HEK293 (cell line): ENCODE measurements at regions not wholly inside any gene's neighbourhood (a gene's known extent, or its start where the extent isn't known, plus 50 kb on each side); places are given as distances from the start of the nearest gene placed in this dataset.

ENCODE experiments used
- CTCF ChIA-PET: fragments of 350-600 bp; formaldehyde crosslinking; extraction: SDS; loops from one replicate; lab custom pipeline; 2021; ENCODE audit warnings: antibody characterized with exemption; lab: Yijun Ruan, JAX
- POLR2A ChIA-PET: fragments of 300-600 bp; formaldehyde crosslinking; extraction: SDS; loops from one replicate; lab custom pipeline; 2020; ENCODE audit warnings: antibody characterized with exemption, inconsistent platforms; lab: Yijun Ruan, JAX
- H3K27ac ChIP-seq: fragments of 200-500 bp; sonication (Bioruptor generic); 2 replicates; pipeline ENCODE4 v1.5.1; 2014; ENCODE audit warnings: low read depth, low read length, control low read depth, inconsistent platforms; ENCODE audit errors: extremely low read depth
- H3K36me3 ChIP-seq, 2 experiments: fragments of 200-500 bp in 1 of 2; sonication (Bioruptor generic) in 1 of 2; 1 replicate in 1 of 2; 2 replicates in 1 of 2; pipeline ENCODE4 v1.5.1; 2014 to 2017; ENCODE audit warnings: inconsistent platforms in 2 of 2, low read length in 2 of 2; ENCODE audit not compliant: control insufficient read depth in 2 of 2, insufficient read depth in 1 of 2
- H3K4me1 ChIP-seq: fragments of 200-500 bp; sonication (Bioruptor generic); 2 replicates; pipeline ENCODE4 v1.5.1; 2014; ENCODE audit warnings: mild to moderate bottlenecking, low read length, inconsistent platforms; ENCODE audit not compliant: control insufficient read depth, insufficient read depth
- H3K4me3 ChIP-seq: 2 replicates; pipeline ENCODE4 v1.5.1; 2011; ENCODE audit warnings: low read depth, mild to moderate bottlenecking, control low read depth, low read length, moderate library complexity
- H3K9me3 ChIP-seq: fragments of 200-500 bp; sonication (Bioruptor generic); 2 replicates; pipeline ENCODE4 v1.5.1; 2014; ENCODE audit warnings: low read depth, low read length, inconsistent platforms; ENCODE audit not compliant: control insufficient read depth, insufficient read depth
- FEZF1 ChIP-seq: fragments of 450-650 bp; formaldehyde crosslinking; IDR thresholded peaks from 2 replicates; pipeline ENCODE4 v1.5.1; 2016; ENCODE audit warnings: missing biosample characterization, missing genetic modification characterization
- PATZ1 ChIP-seq: fragments of 450-650 bp; formaldehyde crosslinking; IDR thresholded peaks from 2 replicates; pipeline ENCODE4 v1.5.1; 2016; ENCODE audit warnings: missing biosample characterization, missing genetic modification characterization
- PBX3 ChIP-seq: sonication (generic); formaldehyde crosslinking; IDR thresholded peaks from 2 replicates; pipeline ENCODE4 v1.8.1; 2022; ENCODE audit warnings: mild to moderate bottlenecking, moderate library complexity, missing genetic modification reagents
- PRDM1 ChIP-seq: fragments of 450-650 bp; formaldehyde crosslinking; IDR thresholded peaks from 2 replicates; pipeline ENCODE4; 2016; ENCODE audit warnings: missing biosample characterization, missing genetic modification characterization
- PRDM6 ChIP-seq: fragments of 450-650 bp; formaldehyde crosslinking; IDR thresholded peaks from 2 replicates; pipeline ENCODE4 v1.5.1; 2017; ENCODE audit warnings: missing biosample characterization, missing genetic modification characterization
- SCRT1 ChIP-seq: fragments of 450-650 bp; formaldehyde crosslinking; IDR thresholded peaks from 2 replicates; pipeline ENCODE4 v1.5.1; 2016; ENCODE audit warnings: missing biosample characterization, missing genetic modification characterization, borderline replicate concordance
- SCRT2 ChIP-seq: fragments of 450-650 bp; formaldehyde crosslinking; IDR thresholded peaks from 2 replicates; pipeline ENCODE4 v1.5.1; 2016; ENCODE audit warnings: missing biosample characterization, missing genetic modification characterization
- ZBTB10 ChIP-seq: fragments of 450-650 bp; formaldehyde crosslinking; IDR thresholded peaks from 2 replicates; pipeline ENCODE4 v1.5.1; 2016; ENCODE audit warnings: missing biosample characterization, missing genetic modification characterization
- ZEB2 ChIP-seq: fragments of 450-650 bp; formaldehyde crosslinking; IDR thresholded peaks from 2 replicates; pipeline ENCODE4 v1.5.1; 2016; ENCODE audit warnings: missing biosample characterization, missing genetic modification characterization
- ZNF112 ChIP-seq: fragments of 450-650 bp; formaldehyde crosslinking; IDR thresholded peaks from 2 replicates; pipeline ENCODE4 v1.5.0; 2017; ENCODE audit warnings: missing biosample characterization, missing genetic modification characterization
- ZNF174 ChIP-seq: fragments of 450-650 bp; formaldehyde crosslinking; IDR thresholded peaks from 2 replicates; pipeline ENCODE4 v1.5.0; 2017; ENCODE audit warnings: missing biosample characterization, mild to moderate bottlenecking, missing genetic modification characterization
- ZNF175 ChIP-seq: fragments of 450-650 bp; formaldehyde crosslinking; IDR thresholded peaks from 2 replicates; pipeline ENCODE4 v1.5.1; 2016; ENCODE audit warnings: missing biosample characterization, missing genetic modification characterization
- ZNF18 ChIP-seq: fragments of 450-650 bp; formaldehyde crosslinking; IDR thresholded peaks from 2 replicates; pipeline ENCODE4 v1.5.1; 2016; ENCODE audit warnings: missing biosample characterization, missing genetic modification characterization
- ZNF184 ChIP-seq: fragments of 450-650 bp; IDR thresholded peaks from 2 replicates; pipeline ENCODE4 v1.5.1; 2018; ENCODE audit warnings: missing biosample characterization, mild to moderate bottlenecking, missing genetic modification characterization
- ZNF23 ChIP-seq: fragments of 450-650 bp; formaldehyde crosslinking; IDR thresholded peaks from 2 replicates; pipeline ENCODE4 v1.5.1; 2016; ENCODE audit warnings: missing biosample characterization, missing genetic modification characterization, borderline replicate concordance
- ZNF292 ChIP-seq: fragments of 450-650 bp; formaldehyde crosslinking; IDR thresholded peaks from 2 replicates; pipeline ENCODE4 v1.5.1; 2016; ENCODE audit warnings: low read depth, missing biosample characterization, missing genetic modification characterization, borderline replicate concordance
- ZNF335 ChIP-seq: fragments of 450-650 bp; formaldehyde crosslinking; conservative IDR thresholded peaks from 2 replicates; pipeline ENCODE4 v1.5.1; 2016; ENCODE audit warnings: missing biosample characterization, missing genetic modification characterization
- ZNF354C ChIP-seq: fragments of 450-650 bp; formaldehyde crosslinking; IDR thresholded peaks from 2 replicates; pipeline ENCODE4 v1.5.1; 2016; ENCODE audit warnings: missing biosample characterization, missing genetic modification characterization, low read depth, borderline replicate concordance
- ZNF37A ChIP-seq: fragments of 450-650 bp; IDR thresholded peaks from 2 replicates; pipeline ENCODE4 v1.5.1; 2018; ENCODE audit warnings: missing biosample characterization, missing genetic modification characterization
- ZNF391 ChIP-seq: fragments of 450-650 bp; formaldehyde crosslinking; IDR thresholded peaks from 2 replicates; pipeline ENCODE4 v1.5.1; 2016; ENCODE audit warnings: low read depth, missing biosample characterization, missing genetic modification characterization, borderline replicate concordance
- ZNF510 ChIP-seq: fragments of 450-650 bp; formaldehyde crosslinking; IDR thresholded peaks from 2 replicates; pipeline ENCODE4 v1.5.1; 2018; ENCODE audit warnings: mild to moderate bottlenecking, missing genetic modification characterization, missing biosample characterization; ENCODE audit not compliant: insufficient replicate concordance
- ZNF561 ChIP-seq: fragments of 450-650 bp; IDR thresholded peaks from 2 replicates; pipeline ENCODE4 v1.5.1; 2018; ENCODE audit warnings: missing biosample characterization, missing genetic modification characterization, borderline replicate concordance
- ZNF600 ChIP-seq: fragments of 450-650 bp; formaldehyde crosslinking; IDR thresholded peaks from 2 replicates; pipeline ENCODE4 v1.5.1; 2016; ENCODE audit warnings: missing biosample characterization, missing genetic modification characterization
- ZNF677 ChIP-seq: fragments of 450-650 bp; IDR thresholded peaks from 2 replicates; pipeline ENCODE4 v1.5.0; 2018; ENCODE audit warnings: missing biosample characterization, mild to moderate bottlenecking, missing genetic modification characterization, moderate library complexity
- ZNF701 ChIP-seq: fragments of 450-650 bp; formaldehyde crosslinking; IDR thresholded peaks from 2 replicates; pipeline ENCODE4 v1.5.1; 2016; ENCODE audit warnings: missing biosample characterization, missing genetic modification characterization
- ZNF747 ChIP-seq: fragments of 450-650 bp; formaldehyde crosslinking; IDR thresholded peaks from 2 replicates; pipeline ENCODE4 v1.5.1; 2016; ENCODE audit warnings: missing biosample characterization, missing genetic modification characterization
- ZNF776 ChIP-seq: fragments of 450-650 bp; formaldehyde crosslinking; IDR thresholded peaks from 2 replicates; pipeline ENCODE4 v1.5.0; 2017; ENCODE audit warnings: missing biosample characterization, missing genetic modification characterization, borderline replicate concordance
- ZSCAN23 ChIP-seq: fragments of 450-650 bp; formaldehyde crosslinking; IDR thresholded peaks from 2 replicates; pipeline ENCODE4 v1.5.1; 2016; ENCODE audit warnings: missing biosample characterization, missing genetic modification characterization

GRCh38 chr6:153484056-153484455 is 353.0 kb upstream of the RGS17 start:
- CTCF ChIA-PET: interaction anchor here (0.7 to 1.1 kb wide), 2 partner anchors 29 to 586 kb away, joined by 3 to 5 read pairs; no protein-coding TSS in a partner anchor
- TF ChIP-seq ZNF561 (no peak), ZNF174 (no peak), ZNF112 (tag by site-specific recombination) (no peak), PRDM1 (tag by site-specific recombination) (no peak), ZNF354C (tag by site-specific recombination) (no peak), ZNF600 (tag by site-specific recombination) (no peak), ZBTB10 (tag by site-specific recombination) (no peak), PATZ1 (tag by site-specific recombination) (no peak), ZNF175 (tag by site-specific recombination) (no peak), PRDM6 (tag by site-specific recombination) (no peak), ZNF37A (no peak), ZNF184 (tag by site-specific recombination) (no peak), ZNF747 (tag by site-specific recombination) (no peak), ZNF335 (tag by site-specific recombination) (no peak), ZNF776 (tag by site-specific recombination) (no peak), FEZF1 (no peak), ZNF510 (tag by site-specific recombination) (no peak), ZNF292 (tag by site-specific recombination) (no peak), ZNF701 (no peak), ZNF23 (tag by site-specific recombination) (no peak)
- no peak overlapping the region for H3K4me3 ChIP-seq
- H3K9me3 ChIP-seq: no peaks in the 10 kb centered on the region
- H3K4me1 ChIP-seq: no peaks in the 10 kb centered on the region
- POLR2A ChIA-PET: no interaction called here
- H3K27ac ChIP-seq: no peak overlapping the region
- H3K36me3 ChIP-seq: no peaks in the 10 kb centered on the region

- no peaks in the 10 kb centered on the region for H3K36me3 ChIP-seq
- POLR2A ChIA-PET: no interaction called here
- TF ChIP-seq ZEB2 (tag by site-specific recombination) (no peak), SCRT1 (tag by site-specific recombination) (no peak), ZNF677 (tag by site-specific recombination) (no peak), PBX3 (CRISPR knock-in tag) (no peak), SCRT2 (tag by site-specific recombination) (no peak), ZSCAN23 (tag by site-specific recombination) (no peak), ZNF18 (tag by site-specific recombination) (no peak), ZNF391 (tag by site-specific recombination) (no peak)
- TF ChIP-seq, all 188 proteins: peak for 0
- Histone ChIP-seq H3K4me3 (no peak overlapping the region), H3K27ac (no peak overlapping the region), H3K9me3 (no peaks in the 10 kb centered on the region), H3K4me1 (no peaks in the 10 kb centered on the region)
- CTCF ChIA-PET: interaction anchor here (0.7 kb wide), 1 partner anchor 451 kb away, joined by 3 read pairs; no protein-coding TSS in a partner anchor
Measured at GRCh38 chr6:153476243-153476642, 345.2 kb upstream of the RGS17 start.
